HG03558 (cell line): ENCODE measurements at regions not wholly inside any gene's neighbourhood (a gene's known extent, or its start where the extent isn't known, plus 50 kb on each side); places are given as distances from the start of the nearest gene placed in this dataset.

ENCODE experiments used
- ATAC-seq: cut with Tn5 transposase; IDR thresholded peaks from one replicate; pipeline ENCODE4 v1.9.1; 2021; ENCODE audit warnings: moderate number of reproducible peaks; ENCODE audit not compliant: unreplicated experiment; ENCODE audit errors: extremely low read depth

- ATAC-seq = no peak
Measured at GRCh38 chr6:56692523-56693245, 50.0 kb upstream of the DST start.
